ENCODE measurements at regions not wholly inside any gene's neighbourhood (a gene's known extent, or its start where the extent isn't known, plus 50 kb on each side); places are given as distances from the start of the nearest gene placed in this dataset.

DNA sequence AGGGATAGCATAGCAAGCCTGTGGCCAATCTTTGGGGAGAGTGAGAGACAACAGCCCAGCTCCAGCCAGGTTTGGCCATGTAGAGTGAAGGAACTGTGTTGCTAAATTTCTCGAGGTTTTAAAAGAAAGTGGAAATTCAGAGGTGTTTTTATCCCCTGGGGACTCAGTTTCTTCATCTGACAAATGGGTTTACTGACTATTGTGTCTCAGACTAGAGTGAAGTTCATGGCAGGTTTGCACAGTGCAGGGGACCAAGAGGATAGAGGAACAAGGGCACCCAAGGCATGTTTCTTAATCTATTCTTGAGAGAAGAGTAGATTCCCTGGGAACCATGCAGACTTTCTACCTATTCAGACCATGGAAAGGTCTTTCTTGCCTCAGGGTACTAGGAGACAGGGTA is 555.8 kb upstream of the C16orf82 start:
- TF ChIP-seq, protein P1, sequence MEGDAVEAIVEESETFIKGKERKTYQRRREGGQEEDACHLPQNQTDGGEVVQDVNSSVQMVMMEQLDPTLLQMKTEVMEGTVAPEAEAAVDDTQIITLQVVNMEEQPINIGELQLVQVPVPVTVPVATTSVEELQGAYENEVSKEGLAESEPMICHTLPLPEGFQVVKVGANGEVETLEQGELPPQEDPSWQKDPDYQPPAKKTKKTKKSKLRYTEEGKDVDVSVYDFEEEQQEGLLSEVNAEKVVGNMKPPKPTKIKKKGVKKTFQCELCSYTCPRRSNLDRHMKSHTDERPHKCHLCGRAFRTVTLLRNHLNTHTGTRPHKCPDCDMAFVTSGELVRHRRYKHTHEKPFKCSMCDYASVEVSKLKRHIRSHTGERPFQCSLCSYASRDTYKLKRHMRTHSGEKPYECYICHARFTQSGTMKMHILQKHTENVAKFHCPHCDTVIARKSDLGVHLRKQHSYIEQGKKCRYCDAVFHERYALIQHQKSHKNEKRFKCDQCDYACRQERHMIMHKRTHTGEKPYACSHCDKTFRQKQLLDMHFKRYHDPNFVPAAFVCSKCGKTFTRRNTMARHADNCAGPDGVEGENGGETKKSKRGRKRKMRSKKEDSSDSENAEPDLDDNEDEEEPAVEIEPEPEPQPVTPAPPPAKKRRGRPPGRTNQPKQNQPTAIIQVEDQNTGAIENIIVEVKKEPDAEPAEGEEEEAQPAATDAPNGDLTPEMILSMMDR (conservative IDR thresholded peaks at IDR 0.05; ENCODE audit: low read depth, low read length): no peak
- no peak for TF ChIP-seq EZH2 (IDR thresholded peaks at IDR 0.05; ENCODE audit: borderline replicate concordance, low read depth, low read length, poor library complexity, severe bottlenecking)
